Amygdala (tissue), 56 donors: ENCODE measurements at regions not wholly inside any gene's neighbourhood (a gene's known extent, or its start where the extent isn't known, plus 50 kb on each side); places are given as distances from the start of the nearest gene placed in this dataset.

ENCODE experiments used
- DNase-seq, 56 donors: peaks; one replicate each; lab custom pipeline; 2025; lab: John Stamatoyannopoulos, UW

GRCh38 chr4:142960867-142961644, 115.0 kb upstream of the INPP4B start:
- DNase-seq = no peak

DNA sequence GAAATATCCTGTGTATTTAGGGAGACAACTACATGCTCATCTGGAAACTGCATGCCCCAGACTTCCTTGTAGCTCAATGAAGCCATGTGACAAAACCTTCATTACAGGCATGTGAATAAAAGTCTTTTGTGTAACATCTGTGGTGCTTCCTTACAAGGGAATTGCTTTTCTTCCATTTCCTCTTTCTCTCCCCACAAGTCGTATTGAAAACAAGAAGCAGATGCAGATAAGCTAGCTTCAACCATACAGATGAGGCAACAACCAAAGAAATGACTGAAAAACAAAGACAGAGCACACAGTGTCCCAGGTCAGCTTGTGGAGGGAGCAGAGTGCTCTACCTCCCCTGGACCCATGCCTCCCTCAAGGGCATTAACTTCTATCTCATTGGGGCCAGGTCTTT, 115.8 kb upstream of the INPP4B start:
- peak in 3 of 56 donors; percentile 2 to 18 (median 9) for DNase-seq

- DNase-seq = no peak
Observed at GRCh38 chr4:142974328-142974727, 128.2 kb upstream of the INPP4B start.

DNA sequence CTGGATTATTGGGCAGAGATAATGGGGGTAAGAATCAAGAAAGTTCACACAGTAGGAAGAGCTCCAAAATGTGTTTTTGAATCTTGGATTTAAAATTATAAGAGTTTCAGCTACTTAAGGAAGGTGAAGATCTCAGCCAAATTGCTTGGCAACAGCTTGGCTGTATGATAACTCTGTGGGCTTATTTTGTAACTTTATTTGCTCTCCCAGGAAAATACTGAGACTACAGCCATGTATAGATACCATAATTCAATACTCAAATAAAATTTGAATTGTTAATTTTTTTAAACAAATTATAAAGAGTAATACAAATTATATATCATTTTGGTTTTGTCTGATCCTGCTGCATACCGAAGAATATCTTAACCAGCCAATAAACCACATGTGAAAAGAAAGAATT, 129.5 kb upstream of the INPP4B start:
- DNase-seq = no peak

- no peak for DNase-seq
Observed at GRCh38 chr4:142976482-142976881, 130.4 kb upstream of the INPP4B start.

GRCh38 chr4:142977182-142977581, 131.1 kb upstream of the INPP4B start:
- DNase-seq = no peak

- no peak for DNase-seq
Observed at GRCh38 chr4:142983065-142983464, 137.0 kb upstream of the INPP4B start.

DNA sequence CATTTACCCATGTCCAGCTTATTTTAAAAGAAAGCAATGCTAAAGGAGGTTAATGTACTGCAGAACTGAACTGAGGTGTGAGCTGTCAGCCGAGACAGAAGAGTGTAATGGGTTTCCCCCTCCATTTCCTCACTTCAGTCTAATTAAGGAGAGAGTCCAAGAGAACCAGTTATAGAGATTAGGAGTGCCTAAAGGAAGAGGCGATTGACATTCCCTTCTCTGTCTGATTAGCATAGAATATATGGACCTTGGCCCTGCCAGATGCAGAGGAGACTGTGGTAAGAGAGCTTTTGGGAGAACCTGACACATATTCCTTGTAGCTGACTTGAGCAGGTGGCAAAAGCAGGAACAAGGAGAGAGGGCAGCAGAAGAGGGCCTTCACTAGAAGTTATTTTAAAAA, 137.5 kb upstream of the INPP4B start:
- DNase-seq = no peak

GRCh38 chr4:142984871-142985585, 138.9 kb upstream of the INPP4B start:
- DNase-seq = no peak

- no peak for DNase-seq
Observed at GRCh38 chr4:143016171-143016570, 168.5 kb upstream of the USP38 start.

- DNase-seq = no peak
Observed at GRCh38 chr4:143017210-143017609, 167.5 kb upstream of the USP38 start.

DNA sequence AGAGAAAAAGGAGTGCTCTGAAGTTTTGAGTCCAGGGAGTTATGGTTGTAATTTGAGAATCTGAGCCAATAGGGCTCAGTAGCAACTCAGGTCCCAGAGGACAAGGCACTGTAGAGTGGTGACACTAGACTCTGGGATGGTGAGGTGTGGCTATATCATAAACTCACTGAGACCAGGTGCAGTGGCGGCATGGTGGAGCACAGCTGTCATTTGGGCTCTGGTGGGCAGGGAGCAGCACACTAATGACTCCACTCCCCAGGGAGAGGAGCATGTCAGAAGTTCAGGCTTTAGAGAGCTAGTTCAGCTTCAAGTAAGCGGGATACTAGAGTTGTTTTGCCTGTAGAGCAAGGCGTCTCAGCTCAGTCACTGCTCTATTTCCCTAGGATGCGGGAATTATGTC, 165.4 kb upstream of the USP38 start:
- no peak for DNase-seq

DNA sequence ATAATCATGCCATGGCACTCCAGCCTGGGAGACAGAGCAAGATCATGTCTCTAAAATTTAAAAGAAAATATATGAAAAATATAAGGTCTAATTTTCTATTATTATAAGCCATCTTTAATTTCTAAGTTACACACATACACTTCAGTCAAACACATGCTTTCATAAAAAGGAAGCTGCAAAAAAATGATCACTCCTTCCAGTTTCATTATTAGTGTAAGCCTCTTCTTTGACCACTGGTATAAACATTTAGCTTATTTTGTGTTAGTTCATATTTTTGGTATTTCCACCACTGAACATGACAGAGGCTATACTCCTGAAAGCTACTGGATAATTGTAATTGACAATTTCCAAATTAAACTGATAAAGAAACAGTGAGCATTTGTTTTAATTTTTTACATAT, 163.3 kb upstream of the USP38 start:
- no peak for DNase-seq

GRCh38 chr4:143023239-143023918, 161.3 kb upstream of the USP38 start:
- DNase-seq = no peak

DNA sequence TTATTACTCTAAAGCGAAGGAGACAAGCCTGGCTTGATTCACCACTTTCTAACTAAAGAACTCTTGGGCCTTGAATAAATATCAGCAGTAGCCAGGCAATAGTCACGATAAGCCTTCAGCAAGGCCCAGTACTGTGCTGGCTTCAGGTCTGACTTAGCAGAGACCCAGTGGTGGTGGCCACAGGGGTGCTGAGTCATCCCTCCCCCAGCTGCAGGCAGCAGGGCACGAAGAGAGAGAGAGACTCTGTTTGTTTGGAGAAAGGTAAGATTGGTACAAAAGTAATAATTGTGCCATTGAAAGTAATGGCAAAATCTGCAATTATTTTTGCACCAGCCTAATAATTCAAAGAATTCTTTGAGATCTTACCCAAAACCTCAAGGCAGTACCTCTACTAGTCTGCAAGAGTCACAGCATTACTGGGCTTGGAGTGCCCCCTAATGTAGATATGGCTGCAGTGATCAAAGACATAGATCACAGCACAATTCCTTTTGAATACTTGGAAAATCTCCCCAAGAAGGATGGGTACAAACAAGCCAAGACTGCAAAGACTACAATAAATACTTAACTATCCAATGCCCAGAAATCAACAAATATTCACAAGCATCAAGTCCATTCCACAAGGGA, 159.5 kb upstream of the USP38 start:
- DNase-seq = peak in 1 of 56 donors; percentile 23

- DNase-seq = no peak
Observed at GRCh38 chr4:143026459-143027170, 158.1 kb upstream of the USP38 start.

DNA sequence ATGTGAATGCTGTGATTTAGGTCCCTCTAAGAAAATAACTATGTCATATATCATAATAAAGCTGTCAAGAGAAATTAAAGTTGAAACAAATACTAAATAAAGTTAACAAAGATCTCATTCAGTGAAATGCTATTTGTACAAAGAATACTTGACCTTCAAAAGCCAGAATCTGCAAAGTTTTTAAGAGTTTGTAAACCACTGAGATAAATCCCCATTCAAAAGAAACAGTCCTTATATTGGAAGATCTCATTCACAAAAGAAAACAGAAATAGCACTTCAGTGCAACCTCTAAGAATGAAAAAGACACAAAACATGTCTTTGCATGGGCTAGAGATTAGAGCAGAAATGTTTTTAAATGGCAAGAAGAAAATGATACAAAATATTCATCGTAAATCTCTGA, 149.1 kb upstream of the USP38 start:
- no peak for DNase-seq

GRCh38 chr4:143036443-143036842, 148.3 kb upstream of the USP38 start:
- DNase-seq = no peak

GRCh38 chr4:143046454-143046853, 138.3 kb upstream of the USP38 start:
- DNase-seq = peak in 10 of 56 donors; percentile 7 to 35 (median 15)

GRCh38 chr4:143046906-143047305, 137.8 kb upstream of the USP38 start:
- DNase-seq = no peak
